Type B pancreatic cell (in vitro differentiated cells): ENCODE measurements at regions not wholly inside any gene's neighbourhood (a gene's known extent, or its start where the extent isn't known, plus 50 kb on each side); places are given as distances from the start of the nearest gene placed in this dataset.

Experiments used
- DNase-seq: peaks from one replicate; pipeline ENCODE4 v3.0.0; 2021; ENCODE audit warnings: mixed read lengths; ENCODE audit not compliant: unreplicated experiment; ENCODE audit errors: extremely low spot score
- H3K27ac Mint-ChIP-seq: 2 replicates; pipeline ENCODE4 v1.8.0; 2021; ENCODE audit warnings: mild to moderate bottlenecking, mixed read lengths
- H3K27me3 Mint-ChIP-seq: 2 replicates; pipeline ENCODE4 v1.8.0; 2021; ENCODE audit warnings: mixed read lengths
- H3K36me3 Mint-ChIP-seq: 2 replicates; pipeline ENCODE4 v1.8.0; 2021; ENCODE audit warnings: mixed read lengths
- H3K4me1 Mint-ChIP-seq: one replicate; pipeline ENCODE4 v1.8.0; 2021; ENCODE audit warnings: mixed read lengths; ENCODE audit not compliant: unreplicated experiment
- H3K4me3 Mint-ChIP-seq: 2 replicates; pipeline ENCODE4 v1.8.0; 2021; ENCODE audit warnings: mild to moderate bottlenecking, mixed read lengths
- H3K9me3 Mint-ChIP-seq: 2 replicates; pipeline ENCODE4 v1.8.0; 2021; ENCODE audit warnings: mixed read lengths
- TF ChIP-seq, protein P1 (sequence below): fragments of 200-600 bp; sonication (generic); conservative IDR thresholded peaks from 2 replicates; pipeline ENCODE4 v1.5.0; 2021; ENCODE audit warnings: antibody characterized with exemption, mild to moderate bottlenecking

DNA sequence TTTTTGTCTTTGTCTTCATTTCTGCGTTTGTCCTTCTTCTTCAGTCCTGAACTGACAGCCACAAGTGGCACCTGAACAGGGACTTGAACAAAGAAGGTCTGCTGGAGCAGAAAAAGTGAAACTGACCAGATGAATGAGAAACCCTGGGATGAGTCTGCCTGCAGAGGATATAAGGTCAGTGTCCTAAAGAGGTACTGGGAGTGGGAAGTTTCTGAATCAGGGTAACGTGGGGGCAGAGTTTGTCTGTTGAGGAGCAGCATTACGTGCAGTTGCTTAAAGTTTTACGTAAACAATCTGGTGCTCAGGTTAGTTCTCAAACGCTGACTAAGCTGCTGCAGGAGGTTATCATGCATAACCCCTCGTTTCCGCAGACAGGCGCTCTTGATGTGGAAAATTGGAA, 2057.6 kb downstream of the TP53TG3F start:
- Mint-ChIP-seq H3K4me1 (no peaks in the 10 kb centered on the region), H3K27ac (no peak overlapping the region), H3K36me3 (no peaks in the 10 kb centered on the region), H3K4me3 (no peak overlapping the region), H3K27me3 (no peaks in the 10 kb centered on the region), H3K9me3 (no peaks in the 10 kb centered on the region)
- DNase-seq = no peak
- TF ChIP-seq, protein P1, sequence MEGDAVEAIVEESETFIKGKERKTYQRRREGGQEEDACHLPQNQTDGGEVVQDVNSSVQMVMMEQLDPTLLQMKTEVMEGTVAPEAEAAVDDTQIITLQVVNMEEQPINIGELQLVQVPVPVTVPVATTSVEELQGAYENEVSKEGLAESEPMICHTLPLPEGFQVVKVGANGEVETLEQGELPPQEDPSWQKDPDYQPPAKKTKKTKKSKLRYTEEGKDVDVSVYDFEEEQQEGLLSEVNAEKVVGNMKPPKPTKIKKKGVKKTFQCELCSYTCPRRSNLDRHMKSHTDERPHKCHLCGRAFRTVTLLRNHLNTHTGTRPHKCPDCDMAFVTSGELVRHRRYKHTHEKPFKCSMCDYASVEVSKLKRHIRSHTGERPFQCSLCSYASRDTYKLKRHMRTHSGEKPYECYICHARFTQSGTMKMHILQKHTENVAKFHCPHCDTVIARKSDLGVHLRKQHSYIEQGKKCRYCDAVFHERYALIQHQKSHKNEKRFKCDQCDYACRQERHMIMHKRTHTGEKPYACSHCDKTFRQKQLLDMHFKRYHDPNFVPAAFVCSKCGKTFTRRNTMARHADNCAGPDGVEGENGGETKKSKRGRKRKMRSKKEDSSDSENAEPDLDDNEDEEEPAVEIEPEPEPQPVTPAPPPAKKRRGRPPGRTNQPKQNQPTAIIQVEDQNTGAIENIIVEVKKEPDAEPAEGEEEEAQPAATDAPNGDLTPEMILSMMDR = no peak

DNA sequence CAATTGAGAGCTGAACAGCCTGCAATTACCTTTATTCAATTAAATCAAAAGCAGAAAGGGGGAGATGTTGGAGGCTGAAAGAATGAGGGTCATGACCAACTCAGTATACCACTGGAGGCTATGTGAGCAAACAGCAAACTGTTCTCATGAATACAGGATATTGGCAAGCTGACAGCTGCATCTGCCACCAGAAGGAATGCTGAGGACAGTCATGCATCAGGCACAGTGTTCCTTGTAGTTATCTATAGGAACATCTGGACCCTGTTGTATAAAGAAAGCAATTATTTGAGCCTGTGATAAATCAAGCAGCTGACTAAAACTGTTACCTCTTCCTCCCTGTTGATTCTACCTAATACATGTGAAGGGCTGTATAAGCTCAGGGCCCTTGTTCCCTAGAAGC, 2064.6 kb downstream of the TP53TG3F start:
- no peak overlapping the region for H3K4me3 Mint-ChIP-seq
- H3K9me3 Mint-ChIP-seq = peaks cover 7% of the 10 kb centered on the region
- TF ChIP-seq, protein P1 = no peak
- no peaks in the 10 kb centered on the region for H3K4me1 Mint-ChIP-seq
- no peak overlapping the region for H3K27ac Mint-ChIP-seq
- DNase-seq = no peak
- no peaks in the 10 kb centered on the region for H3K36me3 Mint-ChIP-seq
- H3K27me3 Mint-ChIP-seq = no peaks in the 10 kb centered on the region

DNA sequence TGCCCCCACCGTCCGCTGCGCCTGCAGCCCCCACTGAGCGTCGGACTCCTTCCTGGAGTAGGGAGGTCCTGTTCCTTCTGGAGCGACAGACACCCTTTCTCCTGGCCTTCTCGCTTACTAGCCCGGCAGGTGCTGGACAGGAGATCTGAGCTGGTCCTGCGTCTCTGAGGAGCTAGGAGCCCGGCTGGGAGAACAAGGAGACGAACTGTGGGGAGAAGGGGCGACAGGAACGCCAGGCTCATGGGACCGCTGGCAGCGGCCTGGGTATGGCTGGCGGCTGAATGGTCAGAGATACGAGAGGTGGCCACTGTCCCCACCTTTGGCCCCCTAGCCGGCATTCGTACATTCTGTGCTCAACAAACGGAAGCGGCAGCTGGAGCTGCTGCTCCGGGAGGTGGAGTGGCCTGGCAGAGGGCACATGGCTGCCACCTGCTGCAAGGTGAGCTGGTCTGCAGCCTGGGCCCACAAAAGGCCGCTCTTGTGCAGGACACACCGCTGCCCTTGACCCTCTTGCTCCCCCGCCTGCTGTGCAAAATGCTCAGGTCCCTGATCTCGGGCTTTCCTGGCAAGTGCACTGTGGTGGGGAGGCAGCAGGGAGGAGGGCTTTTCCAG, 2066.7 kb downstream of the TP53TG3F start:
- Mint-ChIP-seq H3K27me3 (no peaks in the 10 kb centered on the region), H3K4me3 (no peak overlapping the region), H3K4me1 (no peaks in the 10 kb centered on the region), H3K9me3 (peaks cover 7% of the 10 kb centered on the region), H3K27ac (no peak overlapping the region), H3K36me3 (no peaks in the 10 kb centered on the region)
- DNase-seq = no peak
- TF ChIP-seq, protein P1 = no peak

DNA sequence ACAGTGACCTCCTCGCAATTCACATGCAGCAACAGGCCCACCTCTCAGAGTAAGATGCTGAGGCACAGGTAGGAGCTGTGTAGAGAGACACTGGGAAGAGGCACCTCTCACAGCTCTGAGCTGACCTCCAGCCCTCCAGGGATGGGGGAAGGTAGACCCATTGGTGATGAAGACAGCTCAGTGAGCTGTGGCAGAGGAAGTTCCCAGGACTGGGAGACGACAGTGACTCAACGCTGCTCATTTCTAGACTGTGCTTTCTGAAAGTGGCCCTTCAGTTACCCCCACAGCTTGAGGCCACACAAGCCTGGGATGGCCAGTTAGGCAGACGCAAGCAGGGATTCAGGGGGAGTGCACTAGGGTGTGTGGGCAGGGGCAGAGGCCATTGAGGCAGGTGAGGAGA, 2073.2 kb downstream of the TP53TG3F start:
- Mint-ChIP-seq H3K9me3 (no peaks in the 10 kb centered on the region), H3K27me3 (no peaks in the 10 kb centered on the region), H3K4me1 (no peaks in the 10 kb centered on the region), H3K36me3 (no peaks in the 10 kb centered on the region), H3K27ac (no peak overlapping the region), H3K4me3 (no peak overlapping the region)
- no peak for DNase-seq
- TF ChIP-seq, protein P1 = no peak

DNA sequence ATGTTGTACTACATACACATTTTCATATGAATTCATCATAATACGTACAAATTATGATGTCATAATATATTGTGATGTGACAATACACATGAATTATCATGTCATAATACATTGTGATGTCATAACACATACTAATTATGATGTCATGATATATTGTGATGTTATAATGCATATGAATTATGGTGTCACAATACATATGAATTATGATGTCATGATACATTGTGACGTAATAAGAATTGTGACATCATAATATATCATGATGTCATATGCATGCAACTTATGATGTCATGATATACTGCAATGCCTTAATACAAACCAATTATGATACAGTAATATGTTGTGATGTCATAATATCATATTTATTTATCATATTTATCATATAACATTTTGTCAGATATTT, 2074.3 kb downstream of the TP53TG3F start:
- Mint-ChIP-seq H3K9me3 (no peaks in the 10 kb centered on the region), H3K27ac (no peak overlapping the region), H3K27me3 (no peaks in the 10 kb centered on the region), H3K36me3 (no peaks in the 10 kb centered on the region), H3K4me1 (no peaks in the 10 kb centered on the region), H3K4me3 (no peak overlapping the region)
- DNase-seq = no peak
- TF ChIP-seq, protein P1 = no peak

DNA sequence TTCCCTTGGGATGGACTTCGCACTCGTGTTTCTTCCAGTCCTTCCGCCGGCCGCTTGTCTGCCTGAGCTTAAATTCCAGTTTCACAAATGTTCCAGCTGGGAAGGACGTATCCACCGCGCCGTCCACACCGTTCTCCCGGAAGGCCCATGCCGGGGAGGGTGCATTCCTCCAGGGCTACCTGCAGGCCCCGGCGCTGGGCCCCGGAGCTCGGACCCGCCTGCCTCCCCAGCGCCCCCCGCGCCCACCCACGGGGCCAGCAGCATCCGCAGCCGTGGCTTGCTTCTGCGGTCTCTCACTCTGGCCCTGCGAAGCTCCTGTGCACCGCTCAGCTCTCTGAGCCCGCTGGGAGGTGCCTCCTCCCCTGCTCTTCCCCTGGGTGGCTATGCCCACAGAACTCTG, 2084.1 kb downstream of the TP53TG3F start:
- Mint-ChIP-seq H3K36me3 (no peaks in the 10 kb centered on the region), H3K4me1 (no peaks in the 10 kb centered on the region), H3K27me3 (no peaks in the 10 kb centered on the region), H3K4me3 (no peak overlapping the region), H3K9me3 (peaks cover 4% of the 10 kb centered on the region), H3K27ac (no peak overlapping the region)
- TF ChIP-seq, protein P1 = no peak
- DNase-seq = no peak
